ENCODE measurements at regions not wholly inside any gene's neighbourhood (a gene's known extent, or its start where the extent isn't known, plus 50 kb on each side); places are given as distances from the start of the nearest gene placed in this dataset.

GRCh38 chr21:39084073-39084472 lies 99.2 kb downstream of the PSMG1 start:
- TF ChIP-seq CTCF (IDR thresholded peaks at IDR 0.05) (no peak), EP300 (IDR thresholded peaks at IDR 0.05) (no peak), POLR2A (IDR thresholded peaks at IDR 0.05) (no peak)
